ENCODE measurements at regions not wholly inside any gene's neighbourhood (a gene's known extent, or its start where the extent isn't known, plus 50 kb on each side); places are given as distances from the start of the nearest gene placed in this dataset.

DNA sequence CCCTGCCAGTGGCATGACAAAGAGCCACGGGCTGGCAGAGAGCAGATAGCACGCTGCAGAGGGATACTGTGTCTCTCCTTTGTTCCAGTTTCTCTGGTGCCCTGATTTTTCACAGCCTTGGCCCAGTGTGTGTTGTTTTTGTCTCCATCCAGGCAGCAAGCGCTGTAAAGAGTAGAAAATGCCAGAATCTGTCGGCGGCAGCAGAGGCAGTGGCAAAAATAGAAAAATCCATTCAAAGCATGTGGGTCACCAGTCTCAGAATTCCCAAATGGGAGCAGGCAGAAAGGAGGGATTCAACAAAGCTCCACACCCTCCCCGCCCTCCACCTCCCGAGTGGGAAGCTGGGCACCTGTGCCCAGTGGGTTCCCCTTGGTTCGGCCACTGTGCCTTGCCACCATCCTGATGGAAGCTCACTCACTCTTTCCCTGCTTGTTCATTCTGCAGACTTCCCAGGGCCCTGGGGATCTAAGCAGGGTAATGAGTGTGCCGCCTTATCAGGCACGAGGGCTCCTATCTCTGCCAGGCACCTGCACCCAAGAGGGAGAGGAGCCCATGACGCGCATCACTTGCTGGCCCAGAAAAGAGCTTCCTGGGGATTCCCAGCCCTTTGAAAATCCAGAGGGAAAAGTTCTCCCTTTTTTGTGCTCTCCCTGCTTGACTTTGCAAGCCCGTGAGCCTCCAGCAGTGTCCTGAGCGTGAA lies 416.9 kb downstream of the IRS2 start:
- DNase-seq (ENCODE audit: low read depth) = no peak

DNA sequence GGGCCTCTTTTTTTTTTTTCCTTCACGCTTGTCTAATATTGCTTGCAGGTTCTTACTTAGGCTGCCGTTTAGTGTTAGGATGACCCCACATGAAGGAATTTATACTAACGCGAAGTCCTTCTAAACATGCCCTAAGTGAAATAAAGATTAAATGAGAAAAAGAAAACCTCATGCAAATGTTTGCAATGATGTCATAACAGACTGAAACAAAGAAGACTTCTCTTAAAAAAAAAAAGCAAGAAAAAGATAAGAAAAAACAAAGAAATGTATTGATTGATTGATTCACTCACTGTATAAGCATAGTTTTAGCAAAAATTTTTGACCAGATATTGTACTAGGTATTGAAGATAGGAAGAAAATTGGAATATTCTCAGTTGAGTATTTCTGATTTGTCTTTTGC lies 418.2 kb downstream of the IRS2 start:
- no peak for DNase-seq (ENCODE audit: low read depth)

DNA sequence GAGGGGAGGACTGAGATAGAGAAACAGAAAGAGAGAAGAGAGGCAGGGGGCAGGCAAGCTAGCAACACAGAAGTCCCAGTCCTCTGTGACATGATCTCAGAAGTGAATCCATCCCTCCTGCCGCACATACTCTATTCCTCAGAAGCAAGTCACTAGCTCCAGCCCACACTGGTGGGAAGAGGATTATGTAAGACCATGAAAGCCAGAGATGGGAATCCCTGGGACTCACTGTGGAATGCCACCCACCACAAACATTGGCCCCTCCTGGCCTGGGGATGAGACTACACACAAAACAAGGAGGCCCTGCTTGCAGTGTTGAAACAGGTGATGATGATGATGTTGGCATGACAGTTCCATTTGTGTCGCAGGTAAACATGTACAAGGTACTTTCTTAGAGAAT lies 419.9 kb downstream of the IRS2 start:
- no peak for DNase-seq (ENCODE audit: low read depth)

DNA sequence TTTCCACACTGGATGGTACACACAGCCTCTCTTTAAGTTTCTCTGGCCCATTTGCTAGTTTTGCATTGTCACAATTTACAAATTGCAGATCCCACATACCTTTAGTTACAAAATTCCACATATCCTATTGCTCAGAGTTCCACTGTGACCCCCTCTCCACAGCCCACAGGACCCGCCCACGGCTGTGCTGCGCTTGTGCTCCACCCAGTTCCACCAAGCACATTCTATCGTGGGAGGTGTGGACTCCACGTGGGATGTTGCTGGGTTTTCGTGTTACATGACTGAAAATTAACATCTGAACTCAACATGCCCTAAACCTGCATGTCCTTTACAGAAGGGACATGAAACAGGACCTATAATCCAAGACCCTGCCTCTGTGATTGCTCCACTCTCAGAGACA lies 423.0 kb downstream of the IRS2 start:
- no peak for DNase-seq (ENCODE audit: low read depth)

DNA sequence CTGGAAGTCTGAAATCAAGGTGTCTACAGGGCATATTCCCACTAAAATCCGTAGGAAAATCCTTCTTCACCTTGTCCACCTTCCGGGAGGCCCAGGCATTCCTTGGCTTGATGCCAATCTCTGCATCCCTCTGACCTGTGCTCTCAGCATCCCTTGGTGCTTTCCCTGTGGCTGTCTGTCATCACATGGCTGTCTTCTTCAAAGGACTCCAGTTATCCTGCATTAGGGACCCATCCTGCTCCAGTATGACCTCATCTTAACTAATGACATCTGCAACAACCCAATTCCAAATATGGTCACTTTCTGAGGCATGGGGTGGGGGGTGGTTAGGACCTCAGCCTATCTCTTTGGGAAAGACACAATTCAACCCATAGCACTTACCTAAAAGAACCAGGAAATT lies 423.8 kb downstream of the IRS2 start:
- DNase-seq (ENCODE audit: low read depth) = no peak

DNA sequence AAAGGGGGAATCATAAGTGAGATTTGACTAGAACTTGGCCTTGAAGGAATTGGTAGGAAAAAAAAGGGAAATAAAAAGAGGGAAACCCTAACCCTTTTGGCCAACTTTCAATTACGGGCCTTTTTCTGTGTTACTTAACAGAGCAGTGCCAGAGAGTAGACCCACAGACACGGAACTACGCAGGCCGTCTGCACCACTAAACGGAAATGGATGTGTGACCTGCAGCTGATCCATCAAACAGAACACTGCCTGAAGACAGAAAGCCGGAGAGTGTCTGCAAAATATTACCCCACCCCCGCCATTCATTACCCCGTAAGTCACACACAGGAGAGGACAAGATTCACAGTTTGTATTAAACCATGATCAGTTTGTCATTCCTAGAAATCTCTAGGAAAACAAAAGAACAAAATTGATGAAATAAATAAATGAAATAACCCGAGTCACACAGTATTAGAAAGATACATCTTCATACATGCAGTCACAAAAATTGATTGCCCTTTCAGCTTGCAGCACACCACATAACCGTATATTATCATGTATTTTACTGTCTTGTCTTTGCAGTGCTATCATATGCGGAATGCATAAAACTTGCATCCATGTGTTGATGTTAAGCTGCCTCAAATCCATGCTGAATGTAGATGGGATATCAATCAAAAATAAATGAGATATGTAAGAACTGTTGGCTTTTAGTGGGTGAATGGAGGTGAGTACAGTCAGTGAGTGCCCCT lies 424.7 kb downstream of the IRS2 start:
- no peak for DNase-seq (ENCODE audit: low read depth)

DNA sequence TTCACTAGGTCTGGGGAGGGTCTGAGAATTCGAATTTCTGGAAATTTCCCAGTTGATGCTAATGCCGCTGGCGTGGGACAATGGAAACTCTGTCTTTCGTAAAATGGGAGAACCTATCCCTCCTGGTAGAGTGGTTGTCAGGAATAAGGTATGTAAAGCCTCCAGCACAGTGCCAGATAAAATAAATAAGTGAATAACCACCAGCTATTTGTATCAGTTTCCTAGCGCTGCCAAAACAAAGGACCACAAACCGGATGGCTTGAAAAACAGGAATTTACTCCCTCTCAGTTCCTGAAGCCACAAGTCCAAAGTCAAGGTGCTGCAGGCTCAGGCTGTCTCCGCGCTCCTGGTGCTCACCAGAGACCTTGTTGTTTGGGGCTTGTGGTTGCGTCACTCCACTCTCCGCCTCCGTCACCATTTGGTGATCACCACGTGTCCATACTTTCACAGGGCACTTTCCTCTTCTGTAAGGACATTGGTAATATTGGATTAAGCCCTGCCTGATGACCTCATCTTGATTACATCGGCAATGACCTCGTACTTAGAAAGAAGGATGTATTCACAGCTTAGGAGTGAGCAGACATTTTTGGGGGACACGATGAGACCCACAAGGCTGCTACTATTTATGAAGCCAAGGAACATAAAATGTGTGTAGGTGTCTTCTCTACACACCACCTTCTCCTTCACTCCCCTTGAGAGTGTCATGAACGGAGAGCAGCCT lies 428.5 kb downstream of the IRS2 start:
- no peak for DNase-seq (ENCODE audit: low read depth)

DNA sequence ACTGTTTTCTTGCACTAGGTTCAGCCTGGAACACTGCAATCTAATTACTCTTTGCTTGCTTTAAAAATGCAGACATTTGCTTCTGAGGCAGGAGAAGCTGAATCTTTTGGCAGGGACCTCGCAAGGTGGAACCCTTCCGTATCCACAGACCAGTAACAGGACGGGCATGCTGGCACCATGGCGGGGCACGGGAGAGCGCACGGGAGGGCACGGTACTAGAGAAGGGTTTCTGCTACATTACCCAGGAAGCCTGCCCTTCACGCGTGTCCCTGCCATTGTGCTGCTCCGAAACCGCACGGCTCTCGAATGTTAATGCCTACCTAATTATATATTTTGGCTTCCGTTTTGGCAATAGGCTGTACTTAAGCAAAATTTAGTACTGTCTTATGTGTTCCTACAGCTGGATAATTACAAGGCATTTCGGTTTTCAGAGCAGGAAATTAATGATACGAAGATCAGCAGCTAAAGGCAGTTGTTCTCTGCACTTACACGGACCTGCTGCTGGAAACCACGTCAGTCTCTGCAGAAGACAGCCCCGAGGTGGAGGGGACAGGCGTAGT lies 430.4 kb downstream of the IRS2 start:
- DNase-seq (ENCODE audit: low read depth) = no peak

DNA sequence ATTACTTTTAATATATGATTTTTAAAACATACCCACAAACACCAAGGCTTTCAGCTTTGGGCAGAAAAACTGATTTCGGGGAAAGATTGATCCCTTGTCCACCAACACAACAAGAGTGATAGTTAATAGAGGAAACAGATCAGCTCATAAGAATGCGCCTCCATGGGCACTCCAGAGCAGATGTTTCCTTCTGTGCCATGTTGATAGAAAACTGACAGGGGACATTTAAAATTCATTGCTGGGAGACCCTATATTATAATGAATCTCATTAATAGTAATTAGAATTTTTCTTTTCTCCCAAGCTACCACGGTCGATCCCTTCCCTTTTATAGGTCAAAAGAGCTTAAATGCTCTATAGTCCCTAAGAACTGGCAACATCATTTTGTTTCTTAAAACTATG lies 431.2 kb downstream of the IRS2 start:
- DNase-seq (ENCODE audit: low read depth) = no peak

DNA sequence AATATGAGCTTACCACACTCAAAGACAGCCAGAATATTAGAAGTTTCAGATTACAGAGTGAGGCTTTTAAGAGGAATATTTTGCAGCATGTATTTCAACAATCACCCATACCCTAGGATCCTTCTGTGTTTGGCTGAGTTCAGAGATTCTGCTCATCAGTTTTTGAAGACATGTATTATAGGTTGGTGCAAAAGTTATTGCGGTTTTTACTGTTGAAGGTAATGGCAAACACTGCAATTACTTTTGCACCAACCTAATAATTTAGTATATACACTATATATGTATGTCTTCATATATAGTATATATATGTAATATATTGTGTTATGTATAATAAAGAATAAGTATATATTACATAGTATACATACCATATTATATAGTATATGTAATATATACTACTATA lies 435.1 kb downstream of the IRS2 start:
- no peak for DNase-seq (ENCODE audit: low read depth)

DNA sequence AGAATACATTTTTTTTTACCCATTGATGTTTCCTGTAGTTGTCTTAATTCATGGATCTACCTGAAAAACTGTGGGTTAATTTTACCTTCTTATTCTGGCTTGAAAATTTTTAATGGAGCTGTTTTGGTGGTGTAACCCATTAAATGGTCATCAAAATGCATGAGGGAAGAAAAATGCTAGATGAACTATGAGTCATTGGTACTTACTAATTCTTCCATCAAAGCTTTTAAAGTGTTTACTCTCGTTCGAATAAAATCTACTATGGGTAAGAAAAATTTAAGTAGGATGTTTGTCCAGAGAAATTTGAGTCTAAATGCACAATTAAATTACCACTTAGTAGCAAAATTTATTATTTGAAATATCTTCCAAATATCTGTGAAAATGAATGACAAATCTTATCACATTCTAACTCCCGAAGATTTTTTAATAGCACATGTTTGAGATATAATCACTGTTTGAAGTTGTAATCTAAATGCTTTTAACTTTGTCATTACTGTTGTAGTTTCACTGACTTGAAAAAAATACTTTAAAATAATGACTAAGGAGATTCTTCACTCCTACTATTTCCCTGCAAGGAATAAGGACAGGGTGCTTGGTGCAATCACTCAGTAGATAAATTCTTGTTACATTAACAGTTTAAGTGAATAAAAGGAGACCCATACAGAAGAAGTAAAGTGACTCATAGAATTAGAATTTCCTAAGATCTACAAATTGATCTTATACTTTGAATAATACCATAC lies 437.7 kb downstream of the IRS2 start:
- no peak for DNase-seq (ENCODE audit: low read depth)

DNA sequence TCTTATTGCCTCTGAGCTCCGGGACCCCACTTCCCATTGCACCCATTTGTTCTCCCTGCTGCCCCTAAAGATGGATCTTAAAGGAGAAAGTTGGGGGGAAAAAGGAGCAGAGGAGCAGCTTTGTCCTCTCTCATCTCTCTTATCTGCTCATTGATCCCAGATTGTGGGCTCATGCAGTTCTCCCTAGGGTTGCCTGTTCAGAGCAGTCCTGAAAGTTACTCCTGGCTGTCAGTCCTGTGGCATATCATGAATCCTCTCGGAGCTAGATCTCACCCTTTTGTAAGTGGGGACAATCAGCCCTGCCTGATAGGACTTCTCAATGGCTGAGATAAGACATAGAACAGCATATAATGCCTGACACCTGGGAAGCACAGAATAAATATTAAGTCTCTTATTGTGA lies 440.3 kb downstream of the IRS2 start:
- DNase-seq (ENCODE audit: low read depth) = no peak

DNA sequence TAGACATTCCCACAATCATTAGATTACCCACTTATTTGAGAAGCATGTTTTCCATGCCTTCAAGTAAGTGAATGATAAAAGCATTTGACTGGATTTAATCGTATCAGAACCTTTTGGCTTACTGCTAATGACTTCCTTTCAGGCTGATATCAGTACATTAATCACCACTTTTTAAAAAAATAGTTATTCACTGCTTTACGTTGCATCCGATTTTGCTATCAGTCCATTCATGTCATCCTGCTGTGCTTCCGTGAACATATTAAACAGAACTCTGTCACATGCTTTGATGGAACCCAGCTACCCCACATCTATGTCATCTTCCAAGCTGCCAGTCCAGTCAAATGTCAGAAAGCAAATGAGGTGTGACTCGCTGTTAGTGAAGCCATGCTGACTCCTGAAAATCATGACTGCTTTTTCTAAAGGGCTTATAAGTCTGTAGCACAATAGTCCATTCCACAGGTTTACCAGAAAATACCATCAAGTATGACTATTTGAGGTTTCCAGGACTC lies 440.9 kb downstream of the IRS2 start:
- DNase-seq (ENCODE audit: low read depth) = no peak

DNA sequence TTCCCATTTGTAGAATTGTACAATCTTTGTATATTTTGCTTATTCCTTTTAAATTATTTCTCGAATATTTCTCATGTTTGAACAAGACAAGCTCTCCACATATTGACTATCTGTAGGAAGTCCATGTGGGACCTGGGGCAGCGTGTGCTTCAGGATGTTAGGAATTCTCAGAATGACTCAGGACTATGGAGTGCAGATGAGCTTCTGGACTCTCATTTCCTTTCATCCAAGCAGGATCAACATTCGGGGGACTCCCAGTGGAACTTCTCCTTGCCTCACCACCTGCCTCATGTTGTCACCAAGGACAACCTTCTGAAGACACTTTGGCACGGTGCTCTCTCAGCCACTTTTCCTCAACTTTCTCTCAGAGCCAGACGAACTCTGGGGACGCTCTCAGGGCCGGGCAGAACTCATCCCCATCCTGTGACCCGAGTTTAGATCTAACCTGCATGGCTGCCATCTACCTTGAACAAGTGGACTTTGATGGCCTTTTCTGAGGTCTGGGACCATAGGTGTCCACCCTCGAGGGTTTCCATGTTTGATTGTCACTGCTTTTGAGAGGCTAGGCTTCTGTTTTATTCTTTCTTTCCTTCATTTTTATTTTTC lies 441.7 kb downstream of the IRS2 start:
- DNase-seq (ENCODE audit: low read depth) = no peak

DNA sequence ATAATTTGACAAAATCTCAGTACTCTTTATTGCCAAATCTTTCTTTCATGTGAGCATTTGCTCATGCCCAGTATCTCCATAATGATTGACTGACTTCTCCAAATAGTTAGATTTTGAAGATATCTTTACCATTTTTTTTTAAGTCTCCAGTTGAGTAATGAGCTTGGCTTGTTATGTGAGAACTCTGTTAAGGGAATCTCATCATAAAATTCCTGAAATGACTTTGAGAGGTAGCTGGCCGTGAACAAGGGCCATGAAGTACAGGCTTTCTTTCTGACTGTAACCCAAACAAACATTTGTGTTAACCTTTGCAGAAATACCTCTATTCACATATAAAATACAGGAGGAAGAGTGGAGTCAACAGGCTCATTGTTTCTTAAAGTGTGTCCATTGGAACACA lies 449.7 kb downstream of the IRS2 start:
- no peak for DNase-seq (ENCODE audit: low read depth)

DNA sequence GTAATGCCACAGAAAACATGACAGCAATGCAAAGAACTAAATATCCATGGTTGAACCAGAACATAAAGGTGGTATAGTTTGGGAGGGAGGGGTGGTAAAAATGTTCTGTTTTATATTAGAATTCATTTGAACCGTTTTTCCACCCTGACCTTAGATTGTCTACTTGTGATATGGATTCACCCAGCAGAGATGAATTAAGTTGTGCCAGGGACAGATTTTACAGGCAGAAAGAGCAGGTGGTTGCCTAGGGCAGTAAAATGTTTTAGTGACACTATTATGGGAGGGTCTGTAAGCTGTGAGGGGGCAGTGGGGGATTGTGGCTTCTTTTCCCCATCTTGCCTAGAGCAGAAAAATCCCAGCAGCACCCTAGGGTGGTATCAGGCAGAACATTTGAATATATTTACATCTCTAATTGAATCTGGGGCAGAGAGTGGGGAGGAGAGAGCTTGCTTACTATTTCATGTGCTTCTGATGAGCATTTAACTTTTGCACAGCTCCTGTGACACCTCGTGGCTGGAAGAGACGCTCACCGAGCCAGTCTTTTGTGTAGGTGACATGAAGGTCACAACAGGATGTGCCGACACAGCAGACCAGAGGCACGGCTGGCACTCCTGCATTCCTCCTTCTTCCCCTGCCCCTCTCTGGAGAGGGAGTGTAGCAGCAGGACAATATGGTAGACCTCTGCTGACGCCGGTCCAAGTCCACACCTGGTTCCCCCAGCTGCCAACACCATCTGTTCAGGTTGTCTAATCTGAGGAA lies 452.3 kb downstream of the IRS2 start:
- no peak for DNase-seq (ENCODE audit: low read depth)

DNA sequence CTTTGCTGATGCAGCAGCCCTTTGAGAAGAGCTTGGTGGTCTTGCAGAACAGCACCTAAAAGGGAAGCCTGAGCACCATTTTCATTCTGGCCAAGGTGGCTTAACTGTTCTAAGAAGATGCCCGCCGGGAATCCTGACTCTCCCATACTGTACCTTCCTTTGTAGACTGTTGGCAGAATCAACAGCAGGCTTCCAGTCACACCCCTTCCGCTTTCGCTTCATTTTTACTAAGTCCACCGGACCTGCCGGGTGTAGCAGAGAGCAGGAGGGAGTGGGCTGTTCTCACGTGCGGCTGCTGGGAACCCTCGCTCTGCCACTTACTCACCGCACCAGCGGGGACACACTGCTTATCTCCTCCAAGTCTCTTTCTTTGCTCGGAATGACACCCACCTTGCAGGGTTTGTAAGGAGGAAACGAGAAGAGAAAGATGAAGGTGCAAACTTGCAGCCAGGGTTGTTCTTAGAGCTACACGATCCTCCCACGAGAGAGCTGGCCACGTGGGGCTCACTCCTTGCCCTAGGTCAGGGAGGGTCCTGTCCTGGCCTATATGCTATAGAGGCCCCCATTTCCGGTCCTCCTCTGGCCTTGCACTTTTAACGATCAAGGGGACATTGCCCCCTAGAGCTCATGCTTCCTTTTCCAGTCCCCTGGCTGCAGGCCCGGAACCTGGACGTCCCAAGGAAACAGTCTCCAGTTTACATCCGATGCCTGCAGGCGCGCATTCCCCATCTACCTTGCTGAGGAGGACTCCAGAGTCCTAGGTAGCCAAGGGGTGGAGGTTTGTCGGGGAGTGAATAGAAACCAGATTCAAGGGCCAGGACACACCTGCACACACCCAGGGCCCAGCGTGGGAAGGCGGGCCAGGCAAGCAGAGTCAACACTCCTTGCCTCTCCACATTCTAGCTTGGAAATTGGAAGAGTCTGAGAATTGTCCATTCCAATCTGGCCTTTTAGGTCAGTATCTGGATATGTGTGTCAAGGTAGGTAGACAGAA lies 453.6 kb downstream of the IRS2 start:
- no peak for DNase-seq (ENCODE audit: low read depth)

DNA sequence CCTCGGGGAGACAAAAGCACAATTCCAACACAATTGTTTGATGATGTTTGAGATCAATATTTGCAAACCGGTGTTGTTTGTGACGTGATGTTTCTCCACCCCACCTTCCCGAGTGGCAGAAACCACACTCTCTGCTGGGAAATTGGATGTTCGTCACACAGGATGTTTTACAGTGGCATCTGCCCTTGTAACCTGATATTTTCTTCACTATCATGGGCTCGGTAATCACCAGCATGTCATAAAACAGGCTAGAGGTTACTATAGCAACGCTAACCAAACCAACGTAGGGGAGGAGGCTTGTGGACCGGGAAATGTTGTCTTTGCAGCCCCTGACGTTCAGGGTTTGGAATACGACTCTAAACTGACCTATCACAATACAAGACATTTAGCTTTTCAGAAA lies 454.5 kb downstream of the IRS2 start:
- no peak for DNase-seq (ENCODE audit: low read depth)

DNA sequence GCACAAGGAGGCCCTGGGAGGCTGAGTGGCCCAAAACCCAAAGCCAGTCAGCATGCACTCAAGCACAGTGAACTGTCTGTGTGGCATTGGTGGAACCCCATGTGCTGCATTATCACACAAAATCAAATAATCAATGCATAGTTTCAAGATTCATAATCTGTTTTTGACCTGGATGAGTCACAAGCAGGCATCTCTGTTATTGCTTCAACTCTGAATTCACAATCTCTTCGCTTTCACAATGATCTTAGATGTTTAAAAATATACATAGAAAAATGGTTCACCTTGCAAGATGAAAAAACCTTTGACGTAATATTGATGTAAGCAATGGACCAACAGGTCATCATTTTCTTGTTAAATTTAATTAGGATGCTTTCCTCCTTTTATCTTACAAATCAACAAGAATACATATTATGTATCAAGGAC lies 455.4 kb downstream of the IRS2 start:
- DNase-seq (ENCODE audit: low read depth) = no peak

DNA sequence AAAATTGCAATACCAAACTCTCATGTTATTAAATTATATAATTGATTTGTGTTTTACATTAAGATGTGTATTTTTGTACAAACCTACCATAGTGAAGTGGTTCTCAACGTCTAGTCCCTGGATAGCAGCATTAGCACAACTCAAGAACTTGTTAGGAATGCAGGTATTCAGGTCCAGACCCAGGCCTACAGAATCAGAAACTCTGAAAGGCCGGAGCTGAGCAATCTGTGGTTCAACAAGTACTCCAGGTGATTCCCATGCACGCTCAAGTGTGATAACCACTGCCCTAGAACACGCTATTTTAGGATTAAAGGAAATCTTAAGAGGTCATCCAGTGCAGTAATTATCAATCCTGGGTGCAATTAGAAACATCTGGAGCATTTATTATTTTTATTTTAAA lies 456.3 kb downstream of the IRS2 start:
- no peak for DNase-seq (ENCODE audit: low read depth)
